ENCODE measurements at regions not wholly inside any gene's neighbourhood (a gene's known extent, or its start where the extent isn't known, plus 50 kb on each side); places are given as distances from the start of the nearest gene placed in this dataset.

GRCh38 chr20:16676891-16677290 lies 52.9 kb upstream of the SNRPB2 start:
- TF ChIP-seq EZH2 (IDR thresholded peaks at IDR 0.05; ENCODE audit: borderline replicate concordance, insufficient read depth, low read depth, low read length, poor library complexity, severe bottlenecking) = no peak
- no peak for TF ChIP-seq CTCF (IDR thresholded peaks at IDR 0.05)
